Activated CD4-positive, alpha-beta T cell treated with anti-CD3 and anti-CD28 coated beads, Interleukin-2, amount 10 ng/mL, durations not matched to agents 24 days and 14 days (primary cell): ENCODE measurements at regions not wholly inside any gene's neighbourhood (a gene's known extent, or its start where the extent isn't known, plus 50 kb on each side); places are given as distances from the start of the nearest gene placed in this dataset.
A peak's percentile ranks its signal among the peaks of the same experiment; 100 is the strongest.
"Not testable (repeated sequence)": the region's sequence is repeated elsewhere in the genome, so short reads cannot be mapped to it uniquely, and the experiment has no call there.

Source experiments
- DNase-seq: peaks from one replicate; pipeline ENCODE4 v3.0.0; 2022
- H3K27ac Mint-ChIP-seq: one replicate; pipeline ENCODE4 v1.8.0; 2022; ENCODE audit warnings: mild to moderate bottlenecking, mixed read lengths
- H3K27me3 Mint-ChIP-seq: one replicate; pipeline ENCODE4 v1.8.0; 2022; ENCODE audit warnings: mixed read lengths
- H3K36me3 Mint-ChIP-seq: one replicate; pipeline ENCODE4 v1.8.0; 2022; ENCODE audit warnings: low read depth, mild to moderate bottlenecking, mixed read lengths
- H3K4me1 Mint-ChIP-seq: one replicate; pipeline ENCODE4 v1.8.0; 2021; ENCODE audit warnings: mixed read lengths
- H3K4me3 Mint-ChIP-seq: one replicate; pipeline ENCODE4 v1.8.0; 2022; ENCODE audit warnings: mild to moderate bottlenecking, moderate library complexity, mixed read lengths
- H3K9me3 Mint-ChIP-seq: one replicate; pipeline ENCODE4 v1.8.0; 2021; ENCODE audit warnings: mixed read lengths
- intact Hi-C: fragments of 100-400 bp; cut with micrococcal nuclease; formaldehyde crosslinking; loops from one replicate; pipeline ENCODE4 v1.15.1; 2023

DNA sequence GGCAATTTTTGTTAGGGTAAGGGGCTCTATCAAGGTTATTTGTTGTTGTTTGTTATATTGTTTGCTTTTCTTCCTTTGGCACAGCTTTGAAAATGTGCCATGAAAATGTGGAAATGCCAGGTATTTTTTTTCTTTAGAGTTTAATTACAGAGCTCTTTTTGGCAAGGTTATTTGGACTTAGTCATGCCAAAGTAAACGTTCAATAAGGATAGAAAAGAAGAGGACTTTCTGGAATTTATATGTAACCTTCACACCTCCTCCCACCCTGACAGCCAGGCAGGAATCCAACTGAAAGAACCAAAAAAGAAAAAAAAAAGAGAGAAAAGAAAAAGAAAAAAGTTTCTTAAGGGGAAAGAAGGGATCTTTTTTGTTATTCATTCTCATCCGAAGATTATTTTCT, 217.8 kb downstream of the KITLG start:
- H3K27me3 Mint-ChIP-seq: no peaks in the 10 kb centered on the region
- no peak overlapping the region for H3K4me3 Mint-ChIP-seq
- intact Hi-C loops: no loop called here
- no peaks in the 10 kb centered on the region for H3K9me3 Mint-ChIP-seq
- H3K4me1 Mint-ChIP-seq: no peaks in the 10 kb centered on the region
- no peaks in the 10 kb centered on the region for H3K36me3 Mint-ChIP-seq
- no peak for DNase-seq
- H3K27ac Mint-ChIP-seq: no peak overlapping the region

DNA sequence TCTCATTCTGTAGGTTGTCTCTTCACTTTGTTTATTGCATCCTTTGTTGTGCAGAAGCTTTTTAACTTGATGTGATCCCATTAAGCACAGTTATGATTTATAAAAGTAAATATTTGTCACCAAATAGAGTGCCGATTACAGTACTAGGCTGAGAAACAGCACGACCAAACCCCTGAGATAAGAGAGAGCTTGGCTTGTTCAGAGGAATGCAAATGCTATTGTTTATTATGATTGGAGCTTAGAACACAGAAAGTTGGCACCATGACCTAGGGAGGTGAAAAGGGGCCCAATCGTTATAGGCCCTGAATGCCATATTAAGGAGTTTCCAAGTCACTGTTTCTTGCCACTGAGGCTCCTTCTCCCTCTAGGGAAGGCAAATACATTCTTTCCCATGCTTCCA, 214.9 kb downstream of the KITLG start:
- H3K4me3 Mint-ChIP-seq: no peak overlapping the region
- H3K27me3 Mint-ChIP-seq: peaks cover 3% of the 10 kb centered on the region
- H3K4me1 Mint-ChIP-seq: no peaks in the 10 kb centered on the region
- no peaks in the 10 kb centered on the region for H3K36me3 Mint-ChIP-seq
- H3K9me3 Mint-ChIP-seq: no peaks in the 10 kb centered on the region
- DNase-seq: no peak
- intact Hi-C loops: no loop called here
- no peak overlapping the region for H3K27ac Mint-ChIP-seq

DNA sequence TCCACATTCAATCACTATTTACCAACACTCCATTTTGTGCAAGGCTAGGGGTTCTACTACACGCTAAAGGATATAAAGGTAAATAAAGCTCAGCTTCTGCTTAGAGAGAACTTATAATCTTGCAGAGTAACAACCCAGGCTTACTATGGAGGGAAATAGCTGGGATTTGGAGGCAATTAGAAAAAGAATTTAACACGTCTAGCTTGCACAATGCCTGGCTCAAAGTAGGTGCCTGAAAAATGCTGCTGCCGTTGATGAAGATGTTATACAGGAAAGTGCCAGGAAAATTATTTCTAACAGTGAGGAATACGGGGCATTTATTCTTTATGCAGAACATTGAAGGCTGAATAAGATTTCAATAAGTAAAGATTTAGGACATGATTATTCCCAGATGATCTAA, 214.2 kb downstream of the KITLG start:
- no peak overlapping the region for H3K4me3 Mint-ChIP-seq
- H3K9me3 Mint-ChIP-seq: no peaks in the 10 kb centered on the region
- H3K36me3 Mint-ChIP-seq: no peaks in the 10 kb centered on the region
- intact Hi-C loops: no loop called here
- H3K27me3 Mint-ChIP-seq: peaks cover 3% of the 10 kb centered on the region
- DNase-seq: no peak
- no peak overlapping the region for H3K27ac Mint-ChIP-seq
- no peaks in the 10 kb centered on the region for H3K4me1 Mint-ChIP-seq

GRCh38 chr12:88367231-88367630, 213.0 kb downstream of the KITLG start:
- H3K27me3 Mint-ChIP-seq: peaks cover 3% of the 10 kb centered on the region
- no peaks in the 10 kb centered on the region for H3K4me1 Mint-ChIP-seq
- H3K27ac Mint-ChIP-seq: no peak overlapping the region
- no peak for DNase-seq
- no peaks in the 10 kb centered on the region for H3K9me3 Mint-ChIP-seq
- H3K4me3 Mint-ChIP-seq: no peak overlapping the region
- no peaks in the 10 kb centered on the region for H3K36me3 Mint-ChIP-seq
- intact Hi-C loops: no loop called here

- H3K27me3 Mint-ChIP-seq, H3K9me3 Mint-ChIP-seq, H3K4me3 Mint-ChIP-seq, H3K27ac Mint-ChIP-seq, intact Hi-C loops, H3K36me3 Mint-ChIP-seq, DNase-seq, H3K4me1 Mint-ChIP-seq: not testable (repeated sequence)
These were observed 212.2 kb downstream of the KITLG start for GRCh38 chr12:88368077-88368476.

GRCh38 chr12:88371416-88372183, 208.7 kb downstream of the KITLG start:
- peaks cover 3% of the 10 kb centered on the region for H3K27me3 Mint-ChIP-seq
- no peaks in the 10 kb centered on the region for H3K9me3 Mint-ChIP-seq
- H3K4me1 Mint-ChIP-seq: no peaks in the 10 kb centered on the region
- H3K27ac Mint-ChIP-seq: no peak overlapping the region
- no peaks in the 10 kb centered on the region for H3K36me3 Mint-ChIP-seq
- H3K4me3 Mint-ChIP-seq: no peak overlapping the region
- no peak for DNase-seq
- intact Hi-C loops: no loop called here

DNA sequence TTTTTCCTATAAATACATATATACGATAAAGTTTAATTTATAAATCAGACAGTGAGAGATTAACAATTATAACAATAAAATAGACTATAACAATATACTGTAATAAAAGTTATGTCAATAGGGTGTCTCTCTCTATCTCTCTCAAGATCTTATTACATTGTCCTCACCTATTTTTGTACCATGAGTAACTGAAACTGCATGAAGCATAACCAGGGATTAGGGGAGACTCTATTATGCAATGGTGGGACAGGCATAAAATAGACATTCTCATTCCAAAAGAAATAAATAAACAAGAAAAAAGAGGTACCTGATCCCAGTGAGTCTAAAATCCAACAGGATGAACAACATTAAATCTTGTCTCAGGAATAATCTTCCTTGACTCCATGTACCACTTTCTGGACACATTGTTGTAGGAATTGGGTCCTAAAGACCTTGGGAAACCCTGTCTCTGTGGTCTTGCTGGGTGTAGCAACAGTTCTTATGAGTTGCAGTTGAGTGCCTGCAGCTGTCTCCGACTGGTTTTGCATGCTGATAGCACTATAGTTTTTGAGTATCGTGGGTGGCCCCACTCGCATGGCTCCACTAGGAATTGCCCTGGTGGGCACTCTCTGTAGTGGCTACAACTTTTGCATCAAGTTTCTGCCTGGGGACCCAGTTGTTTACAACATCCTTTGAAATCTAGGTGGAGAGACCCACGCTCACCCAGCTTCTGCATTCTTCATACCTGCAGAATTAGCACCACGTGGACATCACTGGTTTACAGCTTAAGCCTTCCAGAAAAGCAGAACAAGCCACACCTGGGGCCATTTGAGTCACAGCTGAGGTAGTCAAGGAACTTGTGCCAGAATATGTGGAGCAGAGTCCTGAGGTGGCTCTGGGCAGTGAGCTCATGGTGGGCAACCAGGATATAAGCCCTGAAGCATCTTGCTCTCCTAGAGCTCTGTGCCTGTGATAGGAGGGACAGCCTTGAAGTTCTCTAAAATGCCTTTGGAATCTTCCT, 204.7 kb downstream of the KITLG start:
- Mint-ChIP-seq H3K4me3 (no peak overlapping the region), H3K27ac (no peak overlapping the region), H3K27me3 (peaks cover 2% of the 10 kb centered on the region), H3K36me3 (no peaks in the 10 kb centered on the region), H3K9me3 (no peaks in the 10 kb centered on the region), H3K4me1 (no peaks in the 10 kb centered on the region)
- intact Hi-C loops: no loop called here
- no peak for DNase-seq

DNA sequence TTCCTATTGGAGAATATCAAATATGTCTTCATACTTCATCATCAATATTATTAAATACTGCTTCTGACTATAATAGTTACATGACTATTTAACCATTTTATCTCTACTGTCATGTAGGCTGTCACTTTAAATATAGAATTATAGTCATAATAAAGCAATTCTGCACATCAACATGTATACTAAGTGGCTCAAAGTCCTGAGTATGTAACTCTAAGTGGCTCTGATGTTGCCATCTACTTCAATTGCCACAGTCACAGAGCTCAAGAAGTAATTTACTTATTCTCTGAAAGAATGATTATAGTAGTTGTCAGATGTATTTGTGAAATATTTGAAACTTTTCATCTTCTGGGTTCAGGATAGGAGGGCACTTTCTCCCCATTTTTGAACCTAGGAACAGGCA, 202.3 kb downstream of the KITLG start:
- H3K9me3 Mint-ChIP-seq: peaks cover 3% of the 10 kb centered on the region
- no peak overlapping the region for H3K27ac Mint-ChIP-seq
- H3K27me3 Mint-ChIP-seq: peaks cover 4% of the 10 kb centered on the region
- no peaks in the 10 kb centered on the region for H3K36me3 Mint-ChIP-seq
- intact Hi-C loops: no loop called here
- no peak overlapping the region for H3K4me3 Mint-ChIP-seq
- DNase-seq: no peak
- no peaks in the 10 kb centered on the region for H3K4me1 Mint-ChIP-seq

GRCh38 chr12:88381466-88381865, 198.8 kb downstream of the KITLG start:
- Mint-ChIP-seq H3K4me1 (no peaks in the 10 kb centered on the region), H3K27ac (no peak overlapping the region), H3K4me3 (no peak overlapping the region), H3K36me3 (no peaks in the 10 kb centered on the region), H3K27me3 (peaks cover 4% of the 10 kb centered on the region), H3K9me3 (peaks cover 7% of the 10 kb centered on the region)
- intact Hi-C loops: no loop called here
- DNase-seq: no peak

GRCh38 chr12:88383405-88383804, 196.9 kb downstream of the KITLG start:
- H3K4me3 Mint-ChIP-seq: no peak overlapping the region

DNA sequence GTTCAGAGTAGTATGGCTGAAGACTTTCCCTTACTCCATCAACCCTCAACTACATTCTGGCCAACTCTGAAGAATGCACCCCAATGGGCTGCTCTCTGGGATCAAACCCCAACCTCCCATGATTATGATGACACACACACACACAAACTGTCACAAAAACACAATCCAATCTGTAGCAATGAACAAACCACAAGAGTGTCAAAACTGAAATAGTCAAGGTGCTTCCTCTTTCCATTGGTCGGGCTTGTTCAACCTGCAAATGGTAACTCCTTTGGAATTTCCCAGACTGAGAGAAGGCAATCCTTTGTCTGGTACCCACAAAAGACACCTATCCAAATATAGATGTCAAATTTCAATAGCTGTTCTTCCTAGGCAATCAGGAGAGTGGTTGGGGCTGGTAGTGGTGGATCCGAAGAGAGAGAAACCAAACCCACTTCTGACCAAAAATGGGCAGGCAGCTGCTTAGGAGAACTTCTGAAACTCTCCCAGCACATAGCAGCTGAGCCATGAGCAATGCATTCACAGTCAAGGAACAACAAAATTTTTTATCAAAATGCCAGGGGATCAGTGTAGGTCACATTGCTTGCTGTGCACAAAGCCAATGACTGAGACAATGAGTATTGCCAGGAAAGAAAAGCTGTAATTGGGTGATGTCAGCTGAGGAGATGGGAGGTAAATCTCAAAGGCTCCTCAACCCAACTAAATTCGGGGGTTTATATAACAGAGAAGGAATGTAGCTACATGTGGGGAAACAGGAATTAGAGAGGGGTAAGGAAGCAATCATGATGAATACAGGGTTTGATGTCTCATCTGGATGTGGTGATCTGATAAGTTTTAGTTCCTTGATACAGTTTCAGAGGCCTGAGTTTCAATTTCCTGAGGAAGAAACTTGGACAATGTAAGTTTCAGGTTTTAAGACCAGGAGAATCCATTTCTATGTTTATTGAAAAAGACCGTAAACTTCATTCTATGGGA, 191.4 kb downstream of the KITLG start:
- H3K36me3 Mint-ChIP-seq: no peaks in the 10 kb centered on the region
- no peak overlapping the region for H3K27ac Mint-ChIP-seq
- peaks cover 11% of the 10 kb centered on the region for H3K4me1 Mint-ChIP-seq
- peaks cover 3% of the 10 kb centered on the region for H3K9me3 Mint-ChIP-seq
- H3K27me3 Mint-ChIP-seq: no peaks in the 10 kb centered on the region
- no peak for DNase-seq
- intact Hi-C loops: no loop called here
- H3K4me3 Mint-ChIP-seq: no peak overlapping the region

More at GRCh38 chr12:88383405-88383804, 196.9 kb downstream of the KITLG start:
- Mint-ChIP-seq H3K36me3 (no peaks in the 10 kb centered on the region), H3K4me1 (no peaks in the 10 kb centered on the region), H3K9me3 (peaks cover 7% of the 10 kb centered on the region), H3K27ac (no peak overlapping the region), H3K27me3 (peaks cover 4% of the 10 kb centered on the region)
- intact Hi-C loops: no loop called here
- no peak for DNase-seq

GRCh38 chr12:88390811-88391210, 189.5 kb downstream of the KITLG start:
- H3K9me3 Mint-ChIP-seq: peaks cover 3% of the 10 kb centered on the region
- intact Hi-C loops: loop anchor here (1.0 to 10.0 kb wide), 5 partner anchors 92 to 356 kb away; partner anchors contain the start of genes CEP290 and TMTC3
- H3K36me3 Mint-ChIP-seq: no peaks in the 10 kb centered on the region
- DNase-seq: no peak
- no peak overlapping the region for H3K4me3 Mint-ChIP-seq
- peaks cover 11% of the 10 kb centered on the region for H3K4me1 Mint-ChIP-seq
- H3K27ac Mint-ChIP-seq: no peak overlapping the region
- peaks cover 2% of the 10 kb centered on the region for H3K27me3 Mint-ChIP-seq

DNA sequence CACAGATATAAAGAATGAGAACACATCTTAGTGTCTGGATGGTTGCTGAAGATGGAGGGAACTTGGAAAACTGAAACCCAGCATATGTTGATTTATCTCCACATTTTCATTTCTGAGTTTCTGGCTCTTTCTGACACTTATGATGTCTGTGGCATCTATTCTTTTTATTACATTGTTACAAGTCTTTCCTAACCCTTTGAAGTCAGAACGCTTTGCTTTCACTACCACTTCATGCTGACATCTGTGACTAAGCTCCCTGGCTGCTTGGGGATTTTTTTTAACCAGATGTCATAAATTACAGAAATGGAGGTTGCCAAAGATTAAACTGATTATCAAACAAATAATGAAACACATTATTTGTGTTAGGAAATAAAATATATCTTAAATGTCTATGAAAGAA, 188.7 kb downstream of the KITLG start:
- Mint-ChIP-seq H3K4me1 (peaks cover 11% of the 10 kb centered on the region), H3K27ac (peak overlapping the region; percentile 36), H3K36me3 (no peaks in the 10 kb centered on the region), H3K4me3 (no peak overlapping the region), H3K27me3 (peaks cover 2% of the 10 kb centered on the region), H3K9me3 (peaks cover 3% of the 10 kb centered on the region)
- DNase-seq: no peak
- intact Hi-C loops: loop anchor here (1.0 to 10.0 kb wide), 5 partner anchors 92 to 357 kb away; partner anchors contain the start of genes CEP290 and TMTC3
